Endothelial cell of umbilical vein (primary cell): ENCODE measurements at regions not wholly inside any gene's neighbourhood (a gene's known extent, or its start where the extent isn't known, plus 50 kb on each side); places are given as distances from the start of the nearest gene placed in this dataset.

Experiments
- BruUV-seq: library from RNA; stranded (reverse); fragments of 400-500 nt; replicated peaks from 2 replicates; lab custom pipeline; 2021; lab: Mats Ljungman, UMichigan
- CTCF ChIA-PET: fragments of 300-600, 350-600 bp; sonication (Branson Sonifier 250); formaldehyde crosslinking; loops from one replicate; lab custom pipeline; 2021; ENCODE audit warnings: antibody characterized with exemption, inconsistent platforms; lab: Charles Lee
- POLR2A ChIA-PET: fragments of 300-600, 350-600 bp; sonication (Branson Sonifier 250); formaldehyde crosslinking; loops from one replicate; lab custom pipeline; 2021; ENCODE audit warnings: antibody characterized with exemption, inconsistent platforms; lab: Charles Lee
- DNase-seq: peaks from one replicate; pipeline ENCODE4 v3.0.0-alpha.2; 2011; ENCODE audit warnings: low read depth, low spot score
- FAIRE-seq: peaks from 2 replicates; lab custom pipeline; 2011; peaks lifted over from hg19 to GRCh38; lab: Jason Lieb, UNC
- H2AFZ ChIP-seq: 2 replicates; pipeline ENCODE4 v1.6.0; 2012; ENCODE audit warnings: low read depth, low read length, control low read depth, inconsistent platforms
- H3K27ac ChIP-seq: 2 replicates; pipeline ENCODE4 v1.5.1; 2011; ENCODE audit warnings: low read depth, mild to moderate bottlenecking, control low read depth, low read length, moderate library complexity; ENCODE audit not compliant: insufficient read depth
- H3K27me3 ChIP-seq, 2 experiments: 2 replicates each; pipeline versions ENCODE4 v1.6.0 to v1.6.1; 2011; ENCODE audit warnings: low read length in 2 of 2, mixed read lengths in 1 of 2; ENCODE audit not compliant: control insufficient read depth in 2 of 2, insufficient read depth in 2 of 2
- H3K36me3 ChIP-seq, 2 experiments: 2 replicates in 1 of 2; 3 replicates in 1 of 2; pipeline ENCODE4 v1.5.1; 2011; ENCODE audit warnings: low read length in 2 of 2, mild to moderate bottlenecking in 1 of 2, moderate library complexity in 1 of 2; ENCODE audit not compliant: control insufficient read depth in 2 of 2, insufficient read depth in 2 of 2; ENCODE audit errors: extremely low read depth in 1 of 2
- H3K4me1 ChIP-seq: 3 replicates; pipeline ENCODE4 v1.5.1; 2011; ENCODE audit warnings: mild to moderate bottlenecking, low read length; ENCODE audit not compliant: control insufficient read depth, insufficient read depth; ENCODE audit errors: extremely low read depth
- H3K4me2 ChIP-seq: 2 replicates; pipeline ENCODE4 v1.6.1; 2011; ENCODE audit warnings: low read length, control low read depth, mixed read lengths; ENCODE audit not compliant: insufficient read depth
- H3K4me3 ChIP-seq, 3 experiments: fragments of 200-600 bp in 1 of 3; sonication (generic), shearing (Covaris generic) in 1 of 3; replicated peaks in 1 of 3; 2 replicates each; pipeline ENCODE4 v1.5.1; 2011 to 2016; ENCODE audit warnings: control low read depth in 3 of 3, low read length in 3 of 3, mild to moderate bottlenecking in 2 of 3, inconsistent platforms in 1 of 3, low read depth in 1 of 3, moderate library complexity in 1 of 3; ENCODE audit not compliant: insufficient read depth in 1 of 3
- H3K79me2 ChIP-seq: 2 replicates; pipeline ENCODE4 v1.6.0; 2012; ENCODE audit warnings: low read length, inconsistent platforms; ENCODE audit not compliant: control insufficient read depth, insufficient read depth
- H3K9ac ChIP-seq: replicated peaks from 2 replicates; pipeline ENCODE3; 2011; ENCODE audit warnings: low read length, control low read depth; ENCODE audit not compliant: insufficient read depth; ENCODE audit errors: extremely low read depth
- H3K9me1 ChIP-seq: replicated peaks from 3 replicates; pipeline ENCODE4 v1.6.0; 2011; ENCODE audit warnings: mild to moderate bottlenecking, low read length; ENCODE audit not compliant: control insufficient read depth, insufficient read depth; ENCODE audit errors: extremely low read depth
- H3K9me3 ChIP-seq: replicated peaks from 2 replicates; pipeline ENCODE4 v1.5.1; 2012; ENCODE audit warnings: low read length, inconsistent platforms; ENCODE audit not compliant: control insufficient read depth, insufficient read depth
- H4K20me1 ChIP-seq: replicated peaks from 2 replicates; pipeline ENCODE3; 2011; ENCODE audit warnings: mild to moderate bottlenecking, low read length; ENCODE audit not compliant: control insufficient read depth, insufficient read depth; ENCODE audit errors: extremely low read depth
- EZH2 ChIP-seq: IDR thresholded peaks from 2 replicates; pipeline ENCODE4 v1.6.1; 2012; ENCODE audit warnings: borderline replicate concordance, low read depth, mild to moderate bottlenecking, moderate library complexity, low read length, inconsistent platforms; ENCODE audit not compliant: severe bottlenecking
- FOS ChIP-seq: IDR thresholded peaks from 2 replicates; pipeline ENCODE4 v1.6.1; 2011; ENCODE audit warnings: mild to moderate bottlenecking, low read length, moderate library complexity, borderline replicate concordance; ENCODE audit not compliant: insufficient read depth
- GATA2 ChIP-seq: IDR thresholded peaks from 2 replicates; pipeline ENCODE4 v1.7.0; 2011; ENCODE audit warnings: low read depth, mild to moderate bottlenecking, moderate library complexity, mixed read lengths, low read length; ENCODE audit not compliant: insufficient read length, insufficient read depth
- JUN ChIP-seq: IDR thresholded peaks from 2 replicates; pipeline ENCODE4 v1.6.1; 2011; ENCODE audit warnings: borderline replicate concordance, low read depth; ENCODE audit not compliant: insufficient read length, insufficient read depth
- MAX ChIP-seq: IDR thresholded peaks from 2 replicates; pipeline ENCODE4 v1.6.1; 2011; ENCODE audit not compliant: insufficient read depth, insufficient read length
- MYC ChIP-seq: IDR thresholded peaks from one replicate; pipeline ENCODE4 v1.6.1; 2011; ENCODE audit warnings: mild to moderate bottlenecking, low read depth, low read length
- POLR2A ChIP-seq: IDR thresholded peaks from 2 replicates; pipeline ENCODE4 v1.6.1; 2012; ENCODE audit warnings: low read depth, mild to moderate bottlenecking, control low read depth, low read length
- POLR2AphosphoS5 ChIP-seq: IDR thresholded peaks from 2 replicates; pipeline ENCODE4 v1.6.1; 2012; ENCODE audit warnings: low read depth, mild to moderate bottlenecking, control low read depth, low read length, moderate library complexity; ENCODE audit not compliant: insufficient read depth
- dilution Hi-C: fragments of 300-500 bp; cut with MboI; formaldehyde crosslinking; loops from one replicate; pipeline ENCODE4 v1.15.0; 2019; ENCODE audit warnings: low sequenced_read_pairs; ENCODE audit not compliant: extremely low pct_ligation_motif_present
- intact Hi-C: fragments of 100-400 bp; cut with micrococcal nuclease; formaldehyde crosslinking; loops from one replicate; pipeline ENCODE4 v1.10.0; 2022
- TF ChIP-seq, protein P1 (sequence below), 2 donors: IDR thresholded peaks; 1 replicate in 1 of 2; 2 replicates in 1 of 2; pipeline ENCODE4 v1.5.1; 2011; ENCODE audit warnings: low read length in 2 of 2, mild to moderate bottlenecking in 2 of 2, moderate library complexity in 2 of 2, control low read depth in 1 of 2, inconsistent platforms in 1 of 2, low read depth in 1 of 2; ENCODE audit not compliant: insufficient read depth in 1 of 2; ENCODE audit errors: extremely low read depth in 1 of 2

- Histone ChIP-seq H3K79me2 (no peaks in the 10 kb centered on the region), H3K4me3 (no peak overlapping the region), H3K9ac (no peak overlapping the region), H3K9me1 (no peaks in the 10 kb centered on the region), H4K20me1 (no peaks in the 10 kb centered on the region), H3K4me2 (no peak overlapping the region), H3K9me3 (no peaks in the 10 kb centered on the region), H3K27ac (no peak overlapping the region), H2AFZ (no peak overlapping the region), H3K27me3 (no peaks in the 10 kb centered on the region), H3K36me3 (no peaks in the 10 kb centered on the region), H3K4me1 (no peaks in the 10 kb centered on the region)
- intact Hi-C loops: no loop called here
- FAIRE-seq: no peak
- no peak for TF ChIP-seq EZH2
- TF ChIP-seq MYC: no peak
- TF ChIP-seq POLR2AphosphoS5: no peak
- no peak for TF ChIP-seq JUN
- TF ChIP-seq FOS: no peak
- TF ChIP-seq MAX: no peak
- no peak for TF ChIP-seq POLR2A
- TF ChIP-seq GATA2: no peak
- TF ChIP-seq, protein P1, sequence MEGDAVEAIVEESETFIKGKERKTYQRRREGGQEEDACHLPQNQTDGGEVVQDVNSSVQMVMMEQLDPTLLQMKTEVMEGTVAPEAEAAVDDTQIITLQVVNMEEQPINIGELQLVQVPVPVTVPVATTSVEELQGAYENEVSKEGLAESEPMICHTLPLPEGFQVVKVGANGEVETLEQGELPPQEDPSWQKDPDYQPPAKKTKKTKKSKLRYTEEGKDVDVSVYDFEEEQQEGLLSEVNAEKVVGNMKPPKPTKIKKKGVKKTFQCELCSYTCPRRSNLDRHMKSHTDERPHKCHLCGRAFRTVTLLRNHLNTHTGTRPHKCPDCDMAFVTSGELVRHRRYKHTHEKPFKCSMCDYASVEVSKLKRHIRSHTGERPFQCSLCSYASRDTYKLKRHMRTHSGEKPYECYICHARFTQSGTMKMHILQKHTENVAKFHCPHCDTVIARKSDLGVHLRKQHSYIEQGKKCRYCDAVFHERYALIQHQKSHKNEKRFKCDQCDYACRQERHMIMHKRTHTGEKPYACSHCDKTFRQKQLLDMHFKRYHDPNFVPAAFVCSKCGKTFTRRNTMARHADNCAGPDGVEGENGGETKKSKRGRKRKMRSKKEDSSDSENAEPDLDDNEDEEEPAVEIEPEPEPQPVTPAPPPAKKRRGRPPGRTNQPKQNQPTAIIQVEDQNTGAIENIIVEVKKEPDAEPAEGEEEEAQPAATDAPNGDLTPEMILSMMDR (IDR thresholded peaks at IDR 0.05; ENCODE audit: extremely low read depth in 1 of 2, insufficient read depth in 1 of 2, low read depth in 1 of 2, low read length in 2 of 2): no peak
- CTCF ChIA-PET: no interaction called here
- no peak for DNase-seq
- BruUV-seq: no TSS peak
- dilution Hi-C loops: no loop called here
- POLR2A ChIA-PET: no interaction called here
Measured at GRCh38 chr20:57025666-57026224, 240.7 kb downstream of the BMP7 start.
